Stimulated activated CD8-positive, alpha-beta memory T cell treated with anti-CD3 and anti-CD28 coated beads, Interleukin-12 subunit alpha, Interleukin-12 subunit beta, amount 100 ng/mL, for 24 hours (primary cell): ENCODE measurements at regions not wholly inside any gene's neighbourhood (a gene's known extent, or its start where the extent isn't known, plus 50 kb on each side); places are given as distances from the start of the nearest gene placed in this dataset.
"Not testable (repeated sequence)": the region's sequence is repeated elsewhere in the genome, so short reads cannot be mapped to it uniquely, and the experiment has no call there.

Experiments used
- DNase-seq: peaks from one replicate; pipeline ENCODE4 v3.0.0-alpha.2; 2020; ENCODE audit errors: extremely low read depth

GRCh38 chr2:239660390-239661230 is 259.8 kb upstream of the HDAC4 start:
- no peak for DNase-seq

GRCh38 chr2:239657992-239658391 is 257.2 kb upstream of the HDAC4 start:
- DNase-seq, result no peak

- no peak for DNase-seq
Measured at GRCh38 chr2:239657236-239657635, 256.4 kb upstream of the HDAC4 start.

- DNase-seq, result no peak
Measured at GRCh38 chr2:239654266-239654665, 253.4 kb upstream of the HDAC4 start.

GRCh38 chr2:239651859-239652258 is 251.0 kb upstream of the HDAC4 start:
- no peak for DNase-seq

- DNase-seq, result no peak
Measured at GRCh38 chr2:239650674-239651073, 249.9 kb upstream of the HDAC4 start.

- DNase-seq, result no peak
Measured at GRCh38 chr2:239649309-239649708, 248.5 kb upstream of the HDAC4 start.

GRCh38 chr2:239648607-239649006 is 247.8 kb upstream of the HDAC4 start:
- DNase-seq, result no peak

- no peak for DNase-seq
Measured at GRCh38 chr2:239647052-239647819, 246.4 kb upstream of the HDAC4 start.

- no peak for DNase-seq
Measured at GRCh38 chr2:239646184-239646583, 245.4 kb upstream of the HDAC4 start.

- not testable (repeated sequence) for DNase-seq
Measured at GRCh38 chr2:239644594-239644993, 243.8 kb upstream of the HDAC4 start.

- DNase-seq, result no peak
Measured at GRCh38 chr2:239644011-239644410, 243.2 kb upstream of the HDAC4 start.

GRCh38 chr2:239642406-239643004 is 241.7 kb upstream of the HDAC4 start:
- no peak for DNase-seq

GRCh38 chr2:239641904-239642303 is 241.1 kb upstream of the HDAC4 start:
- DNase-seq, result not testable (repeated sequence)

- DNase-seq, result no peak
Measured at GRCh38 chr2:239640676-239641578, 240.1 kb upstream of the HDAC4 start.

- DNase-seq, result no peak
Measured at GRCh38 chr2:239640210-239640609, 239.4 kb upstream of the HDAC4 start.

- DNase-seq, result no peak
Measured at GRCh38 chr2:239639421-239640185, 238.8 kb upstream of the HDAC4 start.

GRCh38 chr2:239638376-239638775 is 237.6 kb upstream of the HDAC4 start:
- DNase-seq, result no peak

GRCh38 chr2:239636808-239637207 is 236.0 kb upstream of the HDAC4 start:
- no peak for DNase-seq

GRCh38 chr2:239634769-239635168 is 233.9 kb upstream of the HDAC4 start:
- DNase-seq, result no peak
